ENCODE measurements at regions not wholly inside any gene's neighbourhood (a gene's known extent, or its start where the extent isn't known, plus 50 kb on each side); places are given as distances from the start of the nearest gene placed in this dataset.

GRCh38 chr6:22129751-22130150 is 167.1 kb downstream of the PRL start:
- TF ChIP-seq CTCF (IDR thresholded peaks at IDR 0.05) = no peak
- no peak for TF ChIP-seq POLR2A (IDR thresholded peaks at IDR 0.05)
- TF ChIP-seq POLR2AphosphoS5 (IDR thresholded peaks at IDR 0.05; ENCODE audit: insufficient read depth in 1 of 2, low read depth in 1 of 2) = no peak
